A673 (cell line): ENCODE measurements at regions not wholly inside any gene's neighbourhood (a gene's known extent, or its start where the extent isn't known, plus 50 kb on each side); places are given as distances from the start of the nearest gene placed in this dataset.

Experiments
- BruUV-seq: library from RNA; stranded (reverse); fragments of 400-500 nt; replicated peaks from 2 replicates; lab custom pipeline; 2021; lab: Mats Ljungman, UMichigan
- CTCF ChIA-PET: fragments of 300-600 bp; sonication (Branson Sonifier 250); formaldehyde crosslinking; loops from one replicate; lab custom pipeline; 2022; ENCODE audit warnings: antibody characterized with exemption; lab: Charles Lee
- POLR2A ChIA-PET: fragments of 300-600 bp; sonication (Branson Sonifier 250); formaldehyde crosslinking; loops from one replicate; lab custom pipeline; 2022; ENCODE audit warnings: antibody characterized with exemption; ENCODE audit not compliant: low non-redundant PET; lab: Charles Lee
- DNase-seq: peaks from one replicate; pipeline ENCODE4 v3.0.0-alpha.2; 2015; ENCODE audit warnings: low spot score
- H3K27ac ChIP-seq: fragments of 200-600 bp; sonication (generic); 2 replicates; pipeline ENCODE4 v1.5.1; 2016; ENCODE audit warnings: mixed run types, low read depth, mild to moderate bottlenecking, mixed read lengths, antibody characterized with exemption, low read length; ENCODE audit not compliant: poor library complexity, severe bottlenecking
- H3K27me3 ChIP-seq: fragments of 200-600 bp; sonication (generic); replicated peaks from 2 replicates; pipeline ENCODE4 v1.6.1; 2017; ENCODE audit warnings: mixed run types, low read depth, mild to moderate bottlenecking, mixed read lengths, antibody characterized with exemption, low read length; ENCODE audit not compliant: insufficient read depth, poor library complexity
- H3K36me3 ChIP-seq: fragments of 200-600 bp; sonication (generic); 2 replicates; pipeline ENCODE4 v1.6.1; 2016; ENCODE audit warnings: mixed run types, mild to moderate bottlenecking, mixed read lengths, antibody characterized with exemption, low read length; ENCODE audit not compliant: insufficient read depth, poor library complexity, severe bottlenecking
- H3K4me1 ChIP-seq: fragments of 200-600 bp; sonication (generic); 2 replicates; pipeline ENCODE4 v1.6.1; 2017; ENCODE audit warnings: mixed run types, mild to moderate bottlenecking, mixed read lengths, antibody characterized with exemption, low read length; ENCODE audit not compliant: insufficient read depth, poor library complexity, severe bottlenecking
- H3K4me3 ChIP-seq: fragments of 200-600 bp; sonication (generic); 2 replicates; pipeline ENCODE4 v1.5.1; 2016; ENCODE audit warnings: low read depth, mixed run types, mild to moderate bottlenecking, mixed read lengths, low read length; ENCODE audit not compliant: poor library complexity, severe bottlenecking
- H3K9me3 ChIP-seq: fragments of 200-600 bp; sonication (generic); 2 replicates; pipeline ENCODE4 v1.6.1; 2016; ENCODE audit warnings: mixed run types, low read depth, mild to moderate bottlenecking, mixed read lengths, antibody characterized with exemption, low read length; ENCODE audit not compliant: poor library complexity, severe bottlenecking
- CTCF ChIP-seq: fragments of 300-800, 200-600 bp; sonication (generic); conservative IDR thresholded peaks from 2 replicates; pipeline ENCODE4 v1.5.1; 2017; ENCODE audit warnings: low read depth, mild to moderate bottlenecking, antibody characterized with exemption, low read length, moderate library complexity, mixed read lengths
- EZH2 ChIP-seq: fragments of 200-600 bp; sonication (generic); IDR thresholded peaks from 2 replicates; pipeline ENCODE4 v1.6.1; 2017; ENCODE audit warnings: borderline replicate concordance, low read depth, mild to moderate bottlenecking, mixed read lengths, antibody characterized with exemption, low read length; ENCODE audit not compliant: poor library complexity, severe bottlenecking
- intact Hi-C: fragments of 100-400 bp; cut with micrococcal nuclease; formaldehyde crosslinking; loops from one replicate; pipeline ENCODE4 v1.10.0; 2022; ENCODE audit not compliant: unreplicated experiment

GRCh38 chr15:93170329-93170728, 81.3 kb upstream of the RGMA start:
- Histone ChIP-seq H3K27me3 (peaks cover 8% of the 10 kb centered on the region), H3K27ac (no peak overlapping the region), H3K9me3 (no peaks in the 10 kb centered on the region), H3K4me3 (no peak overlapping the region), H3K4me1 (no peaks in the 10 kb centered on the region), H3K36me3 (no peaks in the 10 kb centered on the region)
- ChIA-PET POLR2A (no interaction called here), CTCF (no interaction called here)
- no peak for DNase-seq
- intact Hi-C loops, result no loop called here
- no TSS peak for BruUV-seq
- TF ChIP-seq CTCF (no peak), EZH2 (no peak)

GRCh38 chr15:93168910-93169309, 79.9 kb upstream of the RGMA start:
- H3K4me3 ChIP-seq, result no peak overlapping the region
- no TSS peak for BruUV-seq
- H3K36me3 ChIP-seq, result no peaks in the 10 kb centered on the region
- no peak for DNase-seq
- ChIA-PET POLR2A (no interaction called here), CTCF (no interaction called here)
- peaks cover 8% of the 10 kb centered on the region for H3K27me3 ChIP-seq
- no peak overlapping the region for H3K27ac ChIP-seq
- no peaks in the 10 kb centered on the region for H3K4me1 ChIP-seq
- H3K9me3 ChIP-seq, result no peaks in the 10 kb centered on the region
- TF ChIP-seq CTCF (no peak), EZH2 (no peak)
- intact Hi-C loops, result no loop called here

- no peak overlapping the region for H3K4me3 ChIP-seq
- TF ChIP-seq EZH2, result no peak
- TF ChIP-seq CTCF, result no peak
- H3K9me3 ChIP-seq, result no peaks in the 10 kb centered on the region
- H3K27me3 ChIP-seq, result peaks cover 8% of the 10 kb centered on the region
- no TSS peak for BruUV-seq
- H3K4me1 ChIP-seq, result no peaks in the 10 kb centered on the region
- CTCF ChIA-PET, result no interaction called here
- intact Hi-C loops, result no loop called here
- no peak for DNase-seq
- POLR2A ChIA-PET, result no interaction called here
- H3K27ac ChIP-seq, result no peak overlapping the region
- H3K36me3 ChIP-seq, result no peaks in the 10 kb centered on the region
Observed at GRCh38 chr15:93167291-93167690, 78.3 kb upstream of the RGMA start.

- CTCF ChIA-PET, result no interaction called here
- no TSS peak for BruUV-seq
- POLR2A ChIA-PET, result no interaction called here
- TF ChIP-seq EZH2 (no peak), CTCF (no peak)
- Histone ChIP-seq H3K4me1 (no peaks in the 10 kb centered on the region), H3K27ac (no peak overlapping the region), H3K27me3 (peaks cover 8% of the 10 kb centered on the region), H3K9me3 (no peaks in the 10 kb centered on the region), H3K4me3 (no peak overlapping the region), H3K36me3 (no peaks in the 10 kb centered on the region)
- DNase-seq, result no peak
- intact Hi-C loops, result no loop called here
Observed at GRCh38 chr15:93166675-93167074, 77.7 kb upstream of the RGMA start.
